ENCODE measurements at regions not wholly inside any gene's neighbourhood (a gene's known extent, or its start where the extent isn't known, plus 50 kb on each side); places are given as distances from the start of the nearest gene placed in this dataset.

GRCh38 chr3:64801856-64802255 lies 114.1 kb upstream of the ADAMTS9 start:
- ChIA-PET POLR2A (no interaction called here), CTCF (interaction anchor here (1.1 kb wide), 1 partner anchor 11 kb away, joined by 3 read pairs; no protein-coding TSS in a partner anchor)
- Histone ChIP-seq H2AFZ (ENCODE audit: low read depth) (no peak overlapping the region), H3K9me2 (no peaks in the 10 kb centered on the region), H3F3A (replicated peaks; ENCODE audit: insufficient read depth) (no peaks in the 10 kb centered on the region), H3K79me2 (ENCODE audit: insufficient read depth) (no peaks in the 10 kb centered on the region), H3K27me3 (ENCODE audit: insufficient read depth) (no peaks in the 10 kb centered on the region), H3K27ac (ENCODE audit: low read depth in 2 of 2, low read length in 1 of 2) (no peak overlapping the region), H3K36me3 (replicated peaks in 1 of 2; ENCODE audit: control insufficient read depth in 1 of 2, insufficient read depth in 2 of 2, low read length in 1 of 2) (no peaks in the 10 kb centered on the region), H3K9ac (no peak overlapping the region), H4K20me1 (ENCODE audit: insufficient read depth) (no peaks in the 10 kb centered on the region), H3K9me3 (no peaks in the 10 kb centered on the region), H3K4me1 (ENCODE audit: control insufficient read depth in 1 of 2, insufficient read depth in 2 of 2, low read depth in 1 of 2, low read length in 1 of 2) (peaks cover 0 to 2% of the 10 kb centered on the region in 2 experiments; a peak in 1 of 4 replicates), H3K4me3 (ENCODE audit: low read depth in 2 of 2, low read length in 1 of 2) (no peak overlapping the region), H3K4me2 (no peak overlapping the region)
- 63% methylated on average over 3 of the region's 3 CpGs for WGBS (ENCODE audit: low lambda C conversion rate)
- no peak for DNase-seq
- TF ChIP-seq POLR2AphosphoS5 (IDR thresholded peaks at IDR 0.05; ENCODE audit: low read depth, low read length) (no peak), GATA2 (CRISPR knock-in tag; IDR thresholded peaks at IDR 0.05) (no peak), TCF12 (IDR thresholded peaks at IDR 0.05) (no peak), RCOR1 (IDR thresholded peaks at IDR 0.05; ENCODE audit: low read length) (no peak), USF1 (IDR thresholded peaks at IDR 0.05; ENCODE audit: borderline replicate concordance, low read depth) (no peak), GABPA (IDR thresholded peaks at IDR 0.05; ENCODE audit: low read depth) (no peak), ZBTB33 (IDR thresholded peaks at IDR 0.05; ENCODE audit: borderline replicate concordance, low read depth) (no peak), TAF1 (IDR thresholded peaks at IDR 0.05; ENCODE audit: borderline replicate concordance, low read depth, low read length) (no peak), TEAD4 (IDR thresholded peaks at IDR 0.05; ENCODE audit: borderline replicate concordance, insufficient read depth) (no peak), ELF1 (IDR thresholded peaks at IDR 0.05) (no peak), MEF2A (IDR thresholded peaks at IDR 0.05; ENCODE audit: borderline replicate concordance, low read depth) (no peak), RFX5 (IDR thresholded peaks at IDR 0.05; ENCODE audit: low read length) (no peak), RXRA (IDR thresholded peaks at IDR 0.05; ENCODE audit: borderline replicate concordance, low read depth) (no peak), IRF3 (IDR thresholded peaks at IDR 0.05; ENCODE audit: low read depth, low read length) (no peak), JUND (IDR thresholded peaks at IDR 0.05) (no peak), MAX (IDR thresholded peaks at IDR 0.05; ENCODE audit: low read depth) (no peak), EZH2phosphoT487 (IDR thresholded peaks at IDR 0.05; ENCODE audit: borderline replicate concordance, low read depth) (no peak), EP300 (IDR thresholded peaks at IDR 0.05; ENCODE audit: borderline replicate concordance in 1 of 2, low read depth in 1 of 2, low read length in 1 of 2) (no peak), PBX3 (IDR thresholded peaks at IDR 0.05) (no peak)
